HG02938 (cell line): ENCODE measurements at regions not wholly inside any gene's neighbourhood (a gene's known extent, or its start where the extent isn't known, plus 50 kb on each side); places are given as distances from the start of the nearest gene placed in this dataset.
"Not testable (repeated sequence)": the region's sequence is repeated elsewhere in the genome, so short reads cannot be mapped to it uniquely, and the experiment has no call there.

ENCODE experiments used
- ATAC-seq: cut with Tn5 transposase; IDR thresholded peaks from one replicate; pipeline ENCODE4 v1.9.1; 2021; ENCODE audit warnings: mild to moderate bottlenecking, moderate library complexity; ENCODE audit not compliant: unreplicated experiment

- ATAC-seq, result no peak
Observed at GRCh38 chr1:242662886-242663285, 138.4 kb upstream of the PLD5 start.

- ATAC-seq, result not testable (repeated sequence)
Observed at GRCh38 chr1:242653772-242654171, 129.3 kb upstream of the PLD5 start.

GRCh38 chr1:242651817-242652216 is 127.3 kb upstream of the PLD5 start:
- ATAC-seq, result no peak

GRCh38 chr1:242641461-242641860 is 117.0 kb upstream of the PLD5 start:
- ATAC-seq, result no peak

- no peak for ATAC-seq
Observed at GRCh38 chr1:242639104-242639503, 114.6 kb upstream of the PLD5 start.

GRCh38 chr1:242634732-242635131 is 110.2 kb upstream of the PLD5 start:
- ATAC-seq, result no peak

- no peak for ATAC-seq
Observed at GRCh38 chr1:242629396-242629795, 104.9 kb upstream of the PLD5 start.

GRCh38 chr1:242623756-242624155 is 99.3 kb upstream of the PLD5 start:
- ATAC-seq, result no peak

GRCh38 chr1:242623119-242623518 is 98.6 kb upstream of the PLD5 start:
- no peak for ATAC-seq

- no peak for ATAC-seq
Observed at GRCh38 chr1:242613266-242613815, 88.8 kb upstream of the PLD5 start.

GRCh38 chr1:242610209-242610608 is 85.7 kb upstream of the PLD5 start:
- no peak for ATAC-seq

- ATAC-seq, result no peak
Observed at GRCh38 chr1:242605521-242605920, 81.0 kb upstream of the PLD5 start.

GRCh38 chr1:242602001-242602400 is 77.5 kb upstream of the PLD5 start:
- ATAC-seq, result no peak

GRCh38 chr1:242593756-242594155 is 69.3 kb upstream of the PLD5 start:
- ATAC-seq, result not testable (repeated sequence)

GRCh38 chr1:242586360-242586680 is 61.8 kb upstream of the PLD5 start:
- no peak for ATAC-seq

- ATAC-seq, result no peak
Observed at GRCh38 chr1:242585616-242586359, 61.3 kb upstream of the PLD5 start.

- ATAC-seq, result no peak
Observed at GRCh38 chr1:242582669-242583068, 58.2 kb upstream of the PLD5 start.

GRCh38 chr1:242579528-242580235 is 55.2 kb upstream of the PLD5 start:
- ATAC-seq, result no peak
